GM12891 (cell line): ENCODE measurements at regions not wholly inside any gene's neighbourhood (a gene's known extent, or its start where the extent isn't known, plus 50 kb on each side); places are given as distances from the start of the nearest gene placed in this dataset.

ENCODE experiments used
- POLR2A ChIP-seq: IDR thresholded peaks from 2 replicates; pipeline ENCODE4 v1.6.1; 2011; ENCODE audit warnings: low read depth, low read length, control low read depth
- POLR2AphosphoS5 ChIP-seq: IDR thresholded peaks from 2 replicates; pipeline ENCODE4 v1.6.1; 2011; ENCODE audit warnings: low read depth, low read length, control low read depth
- SPI1 ChIP-seq: IDR thresholded peaks from 2 replicates; pipeline ENCODE4 v1.6.1; 2011; ENCODE audit warnings: low read depth, low read length, control low read depth
- TAF1 ChIP-seq: IDR thresholded peaks from 2 replicates; pipeline ENCODE4 v1.6.1; 2011; ENCODE audit warnings: low read depth, low read length, control low read depth

DNA sequence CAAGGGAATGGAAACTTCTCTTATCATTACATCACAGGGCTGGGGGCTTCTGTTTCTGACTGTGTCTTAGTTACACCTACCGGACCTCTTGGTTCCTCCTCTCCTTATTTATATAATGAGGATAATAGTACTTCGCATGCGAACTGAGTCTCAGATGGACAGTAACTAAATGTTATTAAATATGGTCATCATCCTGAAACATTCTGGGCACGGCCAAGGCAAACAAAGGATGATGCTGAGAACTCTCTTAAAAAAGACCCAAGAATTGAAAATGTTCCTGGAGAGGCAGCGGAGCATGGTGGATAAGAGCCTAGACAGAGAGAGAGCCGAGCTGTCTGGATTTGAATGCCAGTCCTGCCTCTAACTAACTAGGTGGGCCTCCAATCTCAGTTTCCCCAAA lies 119.8 kb upstream of the SASH1 start:
- TF ChIP-seq TAF1 (no peak), POLR2A (no peak), POLR2AphosphoS5 (no peak), SPI1 (no peak)
